IMR-90 (cell line): ENCODE measurements at regions not wholly inside any gene's neighbourhood (a gene's known extent, or its start where the extent isn't known, plus 50 kb on each side); places are given as distances from the start of the nearest gene placed in this dataset.

ENCODE experiments used
- ATAC-seq: fragments of 200-7000 bp; cut with Tn5 transposase; 2 replicates; pipeline ENCODE4 v1.9.1; 2020; ENCODE audit warnings: low read depth, mild to moderate bottlenecking, moderate library complexity
- BruUV-seq: library from RNA; stranded (reverse); fragments of 400-500 nt; replicated peaks from 2 replicates; lab custom pipeline; 2021; lab: Mats Ljungman, UMichigan
- CTCF ChIA-PET: fragments of 300-600 bp; formaldehyde crosslinking; extraction: SDS; loops from one replicate; lab custom pipeline; 2021; ENCODE audit warnings: antibody characterized with exemption; lab: Yijun Ruan, JAX
- POLR2A ChIA-PET: fragments of 300-600 bp; sonication (Branson Sonifier 250); formaldehyde crosslinking; loops from one replicate; lab custom pipeline; 2022; ENCODE audit warnings: antibody characterized with exemption; ENCODE audit not compliant: unreplicated experiment; lab: Charles Lee
- DNase-seq: peaks from one replicate; pipeline ENCODE4 v3.0.0; 2013
- H2AFZ ChIP-seq: replicated peaks from 2 replicates; pipeline ENCODE3; 2013; ENCODE audit warnings: low read length, mild to moderate bottlenecking; ENCODE audit not compliant: poor library complexity
- H2AK5ac ChIP-seq: 2 replicates; pipeline ENCODE4 v1.6.1; 2013; ENCODE audit warnings: low read depth, low read length, inconsistent platforms
- H2AK9ac ChIP-seq: replicated peaks from 2 replicates; pipeline ENCODE3; 2013; ENCODE audit warnings: mild to moderate bottlenecking, low read depth, low read length, moderate library complexity; ENCODE audit not compliant: poor library complexity
- H2BK120ac ChIP-seq: 2 replicates; pipeline ENCODE4 v1.6.1; 2013; ENCODE audit warnings: low read depth, low read length, inconsistent platforms
- H2BK15ac ChIP-seq: 3 replicates; pipeline ENCODE4 v1.6.1; 2013; ENCODE audit warnings: low read depth, low read length, inconsistent platforms
- H2BK20ac ChIP-seq: 2 replicates; pipeline ENCODE4 v1.6.1; 2013; ENCODE audit warnings: low read depth, mild to moderate bottlenecking, inconsistent platforms, low read length, moderate library complexity
- H2BK5ac ChIP-seq: 2 replicates; pipeline ENCODE4 v1.6.1; 2013; ENCODE audit warnings: mild to moderate bottlenecking, low read depth, low read length, inconsistent platforms; ENCODE audit not compliant: poor library complexity, severe bottlenecking
- H3K14ac ChIP-seq: replicated peaks from 2 replicates; pipeline ENCODE4 v1.6.1; 2013; ENCODE audit warnings: low read depth, low read length, inconsistent platforms
- H3K18ac ChIP-seq: 2 replicates; pipeline ENCODE4 v1.6.1; 2013; ENCODE audit warnings: low read depth, low read length, control low read depth
- H3K23ac ChIP-seq: 2 replicates; pipeline ENCODE4 v1.6.1; 2013; ENCODE audit warnings: low read depth, low read length, inconsistent platforms
- H3K27ac ChIP-seq: 2 replicates; pipeline ENCODE4 v1.5.1; 2013; ENCODE audit warnings: mild to moderate bottlenecking, control low read depth, low read length; ENCODE audit not compliant: insufficient read depth
- H3K27me3 ChIP-seq: 2 replicates; pipeline ENCODE4 v1.6.1; 2013; ENCODE audit warnings: low read length; ENCODE audit not compliant: control insufficient read depth, insufficient read depth
- H3K36me3 ChIP-seq: 2 replicates; pipeline ENCODE4 v1.6.1; 2013; ENCODE audit warnings: low read length, mixed read lengths; ENCODE audit not compliant: control insufficient read depth, insufficient read depth
- H3K4ac ChIP-seq: 2 replicates; pipeline ENCODE4 v1.6.1; 2013; ENCODE audit warnings: low read depth, low read length, inconsistent platforms
- H3K4me1 ChIP-seq: 2 replicates; pipeline ENCODE4 v1.6.1; 2013; ENCODE audit warnings: low read length, mixed read lengths; ENCODE audit not compliant: control insufficient read depth, insufficient read depth
- H3K4me2 ChIP-seq: 2 replicates; pipeline ENCODE4 v1.6.1; 2013; ENCODE audit warnings: low read depth, mild to moderate bottlenecking, control low read depth, low read length, moderate library complexity
- H3K4me3 ChIP-seq: 2 replicates; pipeline ENCODE4 v1.5.1; 2013; ENCODE audit warnings: low read depth, mild to moderate bottlenecking, control low read depth, low read length, moderate library complexity; ENCODE audit not compliant: insufficient read depth
- H3K56ac ChIP-seq: 2 replicates; pipeline ENCODE4 v1.6.1; 2013; ENCODE audit warnings: low read length, inconsistent platforms; ENCODE audit not compliant: insufficient read depth; ENCODE audit errors: extremely low read depth
- H3K79me1 ChIP-seq, 2 experiments: 2 replicates each; pipeline ENCODE4 v1.6.1; 2013; ENCODE audit warnings: low read length in 2 of 2, inconsistent platforms in 1 of 2, low read depth in 1 of 2
- H3K9ac ChIP-seq: 2 replicates; pipeline ENCODE4 v1.6.1; 2013; ENCODE audit warnings: low read depth, low read length, control low read depth
- H3K9me1 ChIP-seq: 2 replicates; pipeline ENCODE4 v1.6.1; 2013; ENCODE audit warnings: low read length, inconsistent platforms; ENCODE audit not compliant: insufficient read depth
- H3K9me3 ChIP-seq: 2 replicates; pipeline ENCODE4 v1.6.1; 2013; ENCODE audit warnings: low read length; ENCODE audit not compliant: control insufficient read depth, insufficient read depth
- H4K20me1 ChIP-seq: 2 replicates; pipeline ENCODE4 v1.6.1; 2013; ENCODE audit warnings: low read length, inconsistent platforms; ENCODE audit not compliant: insufficient read depth
- H4K5ac ChIP-seq: 2 replicates; pipeline ENCODE4 v1.6.1; 2013; ENCODE audit warnings: mild to moderate bottlenecking, low read depth, low read length, control low read depth
- H4K8ac ChIP-seq, 2 experiments: 2 replicates each; pipeline ENCODE4 v1.6.1; 2013; ENCODE audit warnings: low read depth in 2 of 2, low read length in 2 of 2, control low read depth in 1 of 2, inconsistent platforms in 1 of 2
- H4K91ac ChIP-seq: 2 replicates; pipeline ENCODE4 v1.6.1; 2013; ENCODE audit warnings: low read depth, low read length, inconsistent platforms; ENCODE audit not compliant: insufficient read depth
- CEBPB ChIP-seq: IDR thresholded peaks from 2 replicates; pipeline ENCODE4 v1.6.1; 2012; ENCODE audit warnings: low read depth, low read length, improper control_type of control experiment
- CTCF ChIP-seq: conservative IDR thresholded peaks from 2 replicates; pipeline ENCODE4 v1.5.1; 2012; ENCODE audit warnings: mild to moderate bottlenecking, low read depth, low read length, improper control_type of control experiment
- RCOR1 ChIP-seq: IDR thresholded peaks from 2 replicates; pipeline ENCODE4 v1.6.1; 2012; ENCODE audit warnings: mild to moderate bottlenecking, low read length, improper control_type of control experiment; ENCODE audit not compliant: insufficient replicate concordance
- USF2 ChIP-seq: fragments of 150-350 bp; IDR thresholded peaks from 2 replicates; pipeline ENCODE4 v1.6.1; 2017; ENCODE audit warnings: mild to moderate bottlenecking, antibody characterized with exemption, low read length, low read depth
- dilution Hi-C: fragments of 300-500 bp; cut with HindIII; formaldehyde crosslinking; loops from one replicate; pipeline ENCODE4 v1.14.3; 2018; ENCODE audit warnings: low sequenced_read_pairs; ENCODE audit not compliant: unreplicated experiment
- in situ Hi-C: fragments of 300-500 bp; cut with MboI; formaldehyde crosslinking; loops from 3 replicates; pipeline ENCODE4 v1.14.3; 2019; ENCODE audit warnings: low sequenced_read_pairs, inconsistent platforms, mixed read lengths
- intact Hi-C: fragments of 100-400 bp; cut with micrococcal nuclease; formaldehyde crosslinking; loops from 2 replicates; pipeline ENCODE4 v1.10.0; 2022

- no peak overlapping the region for H3K4me3 ChIP-seq
- H3K4me1 ChIP-seq: no peaks in the 10 kb centered on the region
- H3K4ac ChIP-seq: no peak overlapping the region
- TF ChIP-seq CTCF (no peak), USF2 (no peak), CEBPB (no peak), RCOR1 (no peak)
- no peak overlapping the region for H3K4me2 ChIP-seq
- no peak overlapping the region for H2AFZ ChIP-seq
- H3K56ac ChIP-seq: no peak overlapping the region
- intact Hi-C loops: no loop called here
- H4K5ac ChIP-seq: no peak overlapping the region
- H3K27ac ChIP-seq: no peak overlapping the region
- no peaks in the 10 kb centered on the region for H3K9me1 ChIP-seq
- no peak overlapping the region for H4K8ac ChIP-seq
- no peak overlapping the region for H2BK5ac ChIP-seq
- no peaks in the 10 kb centered on the region for H3K79me1 ChIP-seq
- H2BK20ac ChIP-seq: no peak overlapping the region
- BruUV-seq: no TSS peak
- no peak overlapping the region for H3K9ac ChIP-seq
- POLR2A ChIA-PET: no interaction called here
- H4K91ac ChIP-seq: no peak overlapping the region
- H3K18ac ChIP-seq: no peak overlapping the region
- 0 out of 2 replicates have a peak, but pooled peaks cover 3% of the 10 kb centered on the region for H3K9me3 ChIP-seq
- no peaks in the 10 kb centered on the region for H4K20me1 ChIP-seq
- DNase-seq: no peak
- H3K36me3 ChIP-seq: no peaks in the 10 kb centered on the region
- H2AK9ac ChIP-seq: no peak overlapping the region
- CTCF ChIA-PET: no interaction called here
- H3K27me3 ChIP-seq: no peaks in the 10 kb centered on the region
- H2BK120ac ChIP-seq: no peak overlapping the region
- dilution Hi-C loops: no loop called here
- no peak overlapping the region for H3K14ac ChIP-seq
- H2AK5ac ChIP-seq: no peak overlapping the region
- ATAC-seq: no peak
- no peak overlapping the region for H3K23ac ChIP-seq
- H2BK15ac ChIP-seq: no peak overlapping the region
- in situ Hi-C loops: no loop called here
Measured at GRCh38 chr16:62149631-62150030, 113.4 kb upstream of the CDH8 start.
